PC-9 (cell line): ENCODE measurements at regions not wholly inside any gene's neighbourhood (a gene's known extent, or its start where the extent isn't known, plus 50 kb on each side); places are given as distances from the start of the nearest gene placed in this dataset.
"Not testable (repeated sequence)": the region's sequence is repeated elsewhere in the genome, so short reads cannot be mapped to it uniquely, and the experiment has no call there.

Source experiments
- CTCF ChIP-seq: fragments of 200-600 bp; sonication (generic); conservative IDR thresholded peaks from 2 replicates; pipeline ENCODE4 v1.6.1; 2017; ENCODE audit warnings: mixed run types, antibody characterized with exemption, mild to moderate bottlenecking, moderate library complexity
- EZH2 ChIP-seq: fragments of 200-600 bp; sonication (generic); IDR thresholded peaks from 2 replicates; pipeline ENCODE4 v1.8.0; 2017; ENCODE audit warnings: antibody characterized with exemption, low read depth

- not testable (repeated sequence) for TF ChIP-seq CTCF, EZH2
These were observed 83.6 kb upstream of the CALCR start for GRCh38 chr7:93658163-93658562.
